ENCODE measurements at regions not wholly inside any gene's neighbourhood (a gene's known extent, or its start where the extent isn't known, plus 50 kb on each side); places are given as distances from the start of the nearest gene placed in this dataset.

DNA sequence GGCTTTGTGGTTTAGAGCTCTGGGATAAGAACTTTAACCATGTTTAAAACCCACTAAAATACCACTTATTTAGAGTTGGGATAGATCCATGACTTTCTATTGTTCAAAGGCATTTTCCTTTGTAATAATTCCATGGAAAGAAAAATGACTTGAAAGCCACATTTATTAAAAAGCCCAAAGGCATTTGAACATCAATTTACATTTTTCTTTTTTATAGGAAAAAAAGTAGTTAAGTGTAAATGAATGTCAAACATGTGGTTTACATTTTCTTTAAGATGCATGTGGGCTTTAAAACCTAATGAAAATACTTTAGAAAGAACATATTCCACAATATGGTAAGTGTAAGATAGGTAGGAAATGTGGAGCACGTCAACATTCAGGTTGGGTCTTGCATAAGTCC is 443.2 kb downstream of the TOX3 start:
- DNase-seq (ENCODE audit: low spot score) = no peak

DNA sequence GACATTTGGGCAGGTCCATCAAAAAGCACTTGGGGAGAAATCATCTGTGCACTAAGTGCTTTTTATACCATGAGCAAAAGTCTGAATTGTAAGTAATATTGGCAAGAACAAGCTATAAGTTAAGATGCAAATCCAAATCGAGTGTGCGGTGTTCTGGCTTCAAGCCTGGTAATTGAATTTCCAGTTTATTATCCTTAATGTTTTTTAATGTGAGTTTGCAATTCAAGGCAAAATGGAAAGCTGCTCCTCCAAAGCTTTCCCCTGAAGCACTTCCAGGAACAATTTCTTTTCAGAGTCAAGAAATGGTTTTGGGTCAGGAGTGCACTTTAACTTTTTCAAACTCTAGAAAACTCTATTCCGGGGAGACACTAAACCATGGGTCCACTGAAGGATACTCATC is 445.7 kb downstream of the TOX3 start:
- no peak for DNase-seq (ENCODE audit: low spot score)

DNA sequence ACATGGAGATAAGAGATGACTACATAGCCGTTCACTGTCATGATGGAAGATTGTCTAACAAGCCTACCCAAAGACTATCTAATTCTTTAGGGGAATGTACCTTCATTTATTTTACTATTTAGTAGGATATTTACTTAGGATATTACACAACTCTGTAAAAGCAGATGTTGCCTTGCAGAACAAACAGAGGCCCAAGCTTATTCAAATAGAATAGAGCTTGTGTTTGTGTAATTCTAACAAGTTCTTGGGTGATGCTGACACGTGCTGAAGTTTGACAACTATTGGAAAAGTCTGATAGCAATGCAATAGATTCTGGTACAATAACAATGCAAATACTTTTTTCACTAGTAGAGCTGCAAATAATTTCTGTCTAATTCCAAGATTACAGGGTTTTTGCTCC is 447.6 kb downstream of the TOX3 start:
- no peak for DNase-seq (ENCODE audit: low spot score)

DNA sequence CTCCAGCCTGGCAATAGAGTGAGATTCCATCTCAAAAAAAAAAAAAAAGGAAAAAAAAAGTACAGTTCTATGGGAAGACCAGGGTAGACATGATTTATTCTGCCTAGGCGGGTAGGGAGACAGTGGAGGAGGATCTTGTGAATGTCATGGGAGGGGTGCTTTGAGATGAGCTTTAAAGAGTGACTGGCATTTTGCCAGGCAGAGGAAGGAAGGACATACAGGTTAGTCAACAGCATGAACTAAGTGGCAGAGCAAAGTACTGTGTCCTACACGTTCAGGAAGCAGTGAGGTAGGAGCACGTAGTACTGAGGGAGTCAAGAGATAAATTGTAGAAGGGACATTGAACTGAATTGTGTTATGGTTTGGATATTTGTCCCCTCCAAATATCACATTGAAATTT is 451.5 kb downstream of the TOX3 start:
- DNase-seq (ENCODE audit: low spot score) = no peak

DNA sequence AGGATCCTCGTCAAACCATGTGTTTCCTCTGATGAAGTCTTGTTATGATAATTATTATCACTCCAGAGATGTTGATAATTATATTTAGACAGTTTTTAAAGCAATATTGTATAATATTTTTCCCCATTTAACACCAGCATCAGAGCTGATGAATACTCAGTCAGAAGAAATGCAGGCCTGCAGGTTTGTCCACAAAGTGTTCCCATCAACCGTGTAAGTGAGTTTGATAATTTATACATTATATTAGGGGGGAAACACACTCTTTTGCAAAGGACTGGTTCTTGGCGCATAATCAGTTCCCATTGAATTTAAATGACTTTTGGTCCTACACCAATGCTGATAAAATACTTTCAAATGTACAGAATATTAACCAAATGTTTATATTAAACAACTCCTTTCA is 454.8 kb downstream of the TOX3 start:
- no peak for DNase-seq (ENCODE audit: low spot score)

DNA sequence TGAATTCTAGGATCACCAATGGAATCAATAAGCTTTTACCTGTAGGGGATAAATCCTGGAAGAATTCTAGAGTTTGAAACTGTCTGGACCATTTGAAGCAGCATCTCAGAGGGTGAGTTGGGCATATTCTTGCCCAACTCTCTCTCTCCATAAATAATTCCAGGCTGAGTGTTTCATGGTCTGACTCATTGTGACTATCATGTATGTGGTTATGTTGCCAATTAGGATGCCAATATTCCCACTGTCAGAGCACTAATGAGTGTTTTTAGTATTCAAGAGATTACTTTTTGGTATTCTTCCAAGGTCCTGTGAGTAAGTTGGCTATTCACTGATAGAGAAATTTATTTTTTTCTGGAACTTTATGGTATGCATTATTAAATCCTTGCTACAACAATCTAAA is 456.9 kb downstream of the TOX3 start:
- no peak for DNase-seq (ENCODE audit: low spot score)

DNA sequence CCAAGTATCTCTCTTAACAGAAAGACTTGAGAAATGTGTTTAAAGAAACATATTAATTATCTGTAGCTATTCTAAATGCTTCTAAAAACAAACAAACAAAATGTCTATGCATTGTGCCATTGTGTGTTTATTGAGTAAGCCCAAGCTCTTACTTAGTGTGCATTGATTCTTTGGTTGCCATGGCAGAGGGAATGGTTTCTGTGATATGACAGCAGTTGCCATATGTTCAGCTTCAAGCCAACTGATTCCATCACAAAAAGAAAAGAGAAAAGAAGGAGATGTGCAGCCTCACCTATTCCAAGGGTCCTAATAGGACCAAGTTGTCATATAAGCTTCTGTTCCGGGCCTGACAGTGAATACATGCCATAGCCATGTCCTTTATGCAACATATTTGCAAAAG is 457.5 kb downstream of the TOX3 start:
- DNase-seq (ENCODE audit: low spot score) = no peak

DNA sequence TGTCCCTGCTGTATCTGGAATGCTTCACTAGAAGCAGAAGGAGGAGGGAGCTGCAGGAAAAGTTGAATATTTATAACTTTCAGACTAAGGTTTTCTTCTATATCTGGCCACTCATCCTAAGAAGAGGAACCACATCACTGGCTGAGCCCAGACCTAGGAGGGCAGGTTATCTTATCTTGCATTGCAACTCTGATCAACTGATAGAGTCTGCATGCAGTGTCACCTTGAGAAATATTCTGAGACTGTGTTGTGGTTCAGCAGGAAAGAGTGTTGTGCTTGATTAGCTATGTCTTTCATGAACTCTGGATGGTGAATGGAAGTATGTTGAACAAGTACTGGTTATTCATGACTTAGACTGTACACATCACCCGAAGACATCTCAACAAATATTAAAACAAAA is 460.0 kb downstream of the TOX3 start:
- DNase-seq (ENCODE audit: low spot score) = no peak

DNA sequence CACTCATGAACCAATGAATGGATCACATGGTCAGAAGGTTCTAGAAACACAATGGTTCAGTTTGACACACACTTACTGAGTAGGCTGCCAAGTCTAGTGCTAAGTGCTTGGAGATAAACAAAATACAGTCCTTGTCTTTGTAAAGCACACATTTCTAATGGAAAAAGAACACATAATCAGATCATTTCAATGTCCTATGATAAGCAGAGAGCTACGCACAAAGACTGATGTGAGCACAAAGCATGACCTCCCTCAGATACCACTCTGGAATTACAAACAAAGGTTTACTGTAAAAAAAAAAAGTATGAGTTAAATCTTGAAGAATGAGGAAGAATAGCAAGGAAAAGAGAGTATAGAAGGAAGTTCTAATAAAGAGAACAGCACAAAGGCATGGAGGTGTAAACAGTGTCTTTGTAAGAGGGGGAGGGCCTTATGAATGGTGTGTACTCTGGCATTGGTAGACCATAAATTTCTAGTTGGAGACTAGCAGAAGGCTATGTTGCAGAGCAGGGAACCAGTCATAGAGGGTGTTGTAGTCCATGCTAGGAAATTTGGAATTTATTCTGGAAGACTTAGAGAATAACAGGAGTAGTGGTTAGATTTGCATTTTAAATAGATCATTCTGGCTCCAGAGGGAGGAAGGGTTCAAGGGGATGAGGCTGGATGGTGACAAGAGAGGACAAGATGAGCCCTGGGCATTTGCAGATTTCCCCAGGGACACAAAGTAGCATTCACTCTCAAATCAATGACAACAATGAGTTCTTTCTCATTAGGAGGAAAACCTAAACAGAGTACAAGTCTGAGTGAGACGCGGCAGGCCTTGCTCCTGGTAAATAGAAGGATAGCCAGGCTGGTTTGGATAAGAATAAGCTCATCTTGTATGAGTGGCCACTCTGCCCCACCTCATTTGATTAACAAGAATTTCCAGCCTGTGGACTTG is 468.0 kb downstream of the TOX3 start:
- DNase-seq (ENCODE audit: low spot score) = no peak

DNA sequence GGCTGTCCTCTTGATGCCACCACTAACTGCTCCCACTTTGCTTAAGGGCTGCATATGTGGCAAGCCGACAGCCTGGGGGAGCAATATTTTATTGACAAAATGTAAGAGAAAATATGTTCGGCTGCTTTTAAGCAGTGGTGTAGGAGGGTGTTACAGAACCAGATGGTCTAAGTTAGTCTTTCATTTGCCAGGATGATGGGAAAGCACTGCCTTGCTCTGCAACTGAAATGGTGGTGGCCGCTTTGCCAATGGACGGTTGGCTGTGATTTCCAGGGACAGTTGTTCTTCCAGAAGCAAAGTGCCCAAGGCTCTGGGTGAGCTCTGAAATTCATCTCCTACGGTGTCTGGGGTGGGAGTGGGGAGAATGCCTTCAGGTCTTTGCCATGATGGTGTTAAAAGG is 469.3 kb downstream of the TOX3 start:
- no peak for DNase-seq (ENCODE audit: low spot score)

DNA sequence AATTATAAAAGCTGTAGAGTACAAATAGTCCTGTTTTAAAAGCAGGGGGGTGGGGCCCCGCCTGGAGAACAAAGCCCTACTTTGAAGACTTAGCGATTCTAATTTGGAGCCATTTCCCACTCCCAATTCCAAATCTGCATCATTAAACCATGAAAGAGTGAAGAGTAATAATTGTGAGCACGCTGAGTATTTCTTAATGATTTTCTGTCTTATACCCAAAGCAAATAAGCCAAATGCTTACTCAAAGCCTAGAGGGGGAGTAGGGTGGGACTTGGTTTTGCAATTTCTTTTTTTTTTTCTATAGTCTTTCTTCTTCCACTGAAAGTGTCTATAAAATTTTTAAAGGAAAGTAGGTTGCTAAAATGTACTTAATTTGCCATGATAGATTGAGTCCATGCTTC is 470.1 kb downstream of the TOX3 start:
- no peak for DNase-seq (ENCODE audit: low spot score)

DNA sequence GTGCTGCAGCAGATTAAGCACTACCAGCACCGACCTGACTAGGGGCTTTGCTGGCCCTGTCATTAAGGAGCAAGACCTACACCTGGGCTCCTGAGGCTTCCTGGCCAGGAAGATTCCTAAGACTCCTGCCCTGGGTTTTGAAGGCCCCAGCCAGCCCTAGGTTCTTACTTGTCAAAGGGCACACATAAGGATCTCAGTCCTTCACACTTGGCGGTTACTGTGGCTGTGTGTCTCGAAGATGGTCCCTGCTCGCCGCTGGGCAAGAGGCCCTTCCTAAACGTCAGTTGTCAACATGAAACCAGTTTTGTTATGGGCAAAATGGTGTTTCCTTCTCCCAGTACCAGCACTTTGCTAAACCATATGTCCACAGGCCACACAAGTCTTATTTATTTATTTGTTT is 470.6 kb downstream of the TOX3 start:
- no peak for DNase-seq (ENCODE audit: low spot score)

DNA sequence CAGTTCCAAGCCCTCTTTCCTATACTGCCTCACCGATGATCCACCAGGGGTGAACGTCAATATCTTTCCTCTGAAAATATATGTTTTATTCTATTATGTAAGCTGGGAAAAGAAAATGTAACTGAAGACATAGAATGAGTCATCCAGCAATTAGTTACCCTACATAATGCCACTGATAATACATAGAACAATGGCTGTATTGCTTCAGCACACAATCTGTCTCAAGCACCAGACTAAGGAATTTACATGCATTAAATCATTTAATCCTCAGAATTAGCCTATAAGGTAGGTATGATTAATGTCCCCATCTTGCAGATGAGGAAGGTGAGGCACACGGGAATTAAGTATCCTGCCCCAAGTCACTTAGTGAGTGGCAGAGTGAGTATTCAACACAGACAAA is 472.8 kb downstream of the TOX3 start:
- DNase-seq (ENCODE audit: low spot score) = peak; percentile 6

DNA sequence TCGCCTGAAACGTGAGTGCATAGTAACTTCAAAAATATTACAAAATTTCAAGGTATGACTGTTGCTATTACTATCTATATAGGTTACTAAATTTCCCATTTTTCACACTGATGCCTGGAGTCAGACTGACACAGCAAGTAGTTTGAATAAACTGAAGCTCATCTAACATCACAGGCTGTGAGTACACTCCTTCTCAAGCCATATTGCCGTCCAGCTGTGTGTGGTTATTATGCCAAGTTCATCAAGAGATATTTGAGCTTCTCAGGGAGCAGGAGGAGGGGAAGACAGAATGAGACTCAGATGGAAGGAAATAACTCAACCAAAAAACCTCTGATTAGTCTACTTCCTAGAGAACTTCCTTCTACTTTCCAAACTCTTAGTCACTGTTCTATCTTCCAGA is 473.9 kb downstream of the TOX3 start:
- no peak for DNase-seq (ENCODE audit: low spot score)

DNA sequence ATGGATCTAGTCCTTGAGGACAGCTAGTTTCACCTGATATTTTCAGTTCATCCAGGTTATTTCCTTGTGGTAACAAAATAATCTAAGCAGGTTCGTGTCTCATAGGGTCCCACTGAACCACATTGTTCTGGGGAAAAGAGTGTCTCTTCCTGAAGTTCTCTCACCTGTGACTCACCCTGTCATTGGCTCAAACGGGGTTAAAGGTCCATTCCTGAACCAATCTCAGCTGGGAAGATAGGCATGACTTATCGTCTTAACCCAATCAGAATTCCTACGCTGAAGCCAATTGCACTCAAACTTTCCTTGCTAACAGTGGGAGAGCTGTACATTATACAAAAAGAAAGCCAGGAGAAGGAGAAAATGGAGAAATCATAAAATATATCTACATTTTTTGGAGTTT is 475.8 kb downstream of the TOX3 start:
- DNase-seq (ENCODE audit: low spot score) = no peak

DNA sequence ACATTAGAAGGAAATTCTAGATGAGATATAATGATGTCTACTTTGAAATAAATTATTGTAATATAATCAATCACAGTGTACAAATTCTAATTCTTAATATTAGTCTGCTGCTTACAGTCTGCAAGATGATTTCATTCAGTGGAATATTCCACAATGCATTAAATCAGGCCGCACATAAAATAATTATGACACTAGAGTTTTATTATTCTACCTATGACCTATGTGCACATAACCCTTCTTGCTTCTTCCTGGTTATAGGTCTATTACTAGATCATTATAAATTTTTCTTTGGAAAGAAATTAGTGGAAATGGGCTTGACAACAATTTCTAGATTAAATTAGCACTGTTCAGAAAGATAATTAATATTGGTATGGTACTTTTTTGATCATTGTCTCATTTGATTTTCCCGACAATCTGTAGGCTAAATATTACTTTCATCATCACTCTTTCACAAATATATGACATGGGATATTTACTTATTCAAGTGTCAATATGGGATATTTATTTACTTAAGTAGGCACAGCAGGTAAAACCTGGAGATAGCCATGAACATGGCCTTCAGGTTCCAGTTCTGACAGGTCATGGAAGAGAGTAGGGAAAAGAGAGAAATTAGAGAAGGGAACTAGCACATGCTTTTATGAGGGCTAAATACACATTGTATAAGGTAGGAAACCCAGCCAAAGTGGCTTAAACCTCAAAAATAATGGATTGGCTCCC is 476.4 kb downstream of the TOX3 start:
- DNase-seq (ENCODE audit: low spot score) = no peak

DNA sequence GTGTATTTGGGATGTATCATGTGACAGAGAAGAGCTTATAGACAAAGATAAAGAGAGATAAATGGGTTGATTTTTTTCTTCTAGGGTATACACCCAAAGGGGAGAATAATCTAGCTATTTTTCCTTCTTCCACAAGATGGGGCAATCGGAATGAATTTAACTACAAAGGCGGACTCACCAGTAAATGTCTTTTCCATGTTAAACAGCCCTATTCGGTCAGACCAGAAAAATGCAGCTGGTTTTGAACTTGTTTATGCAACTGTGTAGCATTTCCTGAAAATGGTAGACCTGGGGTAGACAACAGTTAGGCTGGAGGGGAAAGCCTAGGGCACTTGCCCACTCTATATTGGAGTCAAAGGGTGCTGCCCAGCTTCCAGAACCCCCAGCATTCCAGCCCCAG is 477.1 kb downstream of the TOX3 start:
- peak; percentile 29 for DNase-seq (ENCODE audit: low spot score)

DNA sequence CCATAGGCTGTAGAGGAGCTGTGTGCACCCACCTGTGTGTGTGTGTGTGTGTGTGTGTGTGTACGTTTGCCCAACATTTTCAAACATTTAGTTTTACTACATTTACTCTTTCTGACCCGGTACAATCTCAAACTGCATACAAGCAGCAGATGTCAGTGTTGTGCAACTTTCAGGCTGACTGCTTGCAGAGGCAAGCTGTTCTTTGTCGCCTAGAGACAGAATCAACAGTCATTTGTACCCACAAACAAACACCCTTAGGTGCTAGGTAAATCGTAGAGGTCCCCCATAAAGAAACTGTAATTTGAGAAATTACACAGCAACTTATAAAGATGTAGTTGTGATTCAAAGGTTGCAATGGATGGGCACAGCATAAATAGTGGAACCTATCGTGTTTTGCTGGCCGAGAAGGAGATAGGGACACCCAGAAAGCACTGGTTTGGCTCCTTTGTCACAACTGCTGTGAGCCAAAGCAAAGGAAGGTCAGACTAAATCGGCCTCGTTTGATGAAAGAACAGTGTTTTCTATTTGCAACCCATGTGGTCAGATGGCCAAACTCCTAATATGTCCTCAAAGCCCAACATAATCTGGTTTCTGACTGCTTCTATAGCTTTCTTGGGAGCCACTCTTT is 478.4 kb downstream of the TOX3 start:
- DNase-seq (ENCODE audit: low spot score) = no peak

DNA sequence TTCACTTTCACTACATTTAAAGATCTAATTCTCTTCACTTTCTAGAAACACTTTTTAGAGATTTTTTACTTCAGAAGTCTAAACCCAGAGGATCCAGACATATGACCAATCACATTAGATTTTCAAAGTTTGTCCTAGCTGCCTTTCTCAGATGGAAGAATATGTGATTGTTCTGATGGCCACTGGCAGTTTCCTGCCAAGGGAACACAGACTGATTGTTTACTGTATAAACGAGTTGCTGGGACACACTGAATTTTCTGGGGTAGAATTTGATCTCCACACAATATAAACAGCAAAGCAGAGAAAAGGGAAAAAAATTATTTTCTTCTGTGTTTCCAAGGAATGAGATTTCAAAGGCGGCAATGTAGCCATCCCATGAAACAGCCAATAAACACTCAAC is 480.0 kb downstream of the TOX3 start:
- DNase-seq (ENCODE audit: low spot score) = peak; percentile 17

DNA sequence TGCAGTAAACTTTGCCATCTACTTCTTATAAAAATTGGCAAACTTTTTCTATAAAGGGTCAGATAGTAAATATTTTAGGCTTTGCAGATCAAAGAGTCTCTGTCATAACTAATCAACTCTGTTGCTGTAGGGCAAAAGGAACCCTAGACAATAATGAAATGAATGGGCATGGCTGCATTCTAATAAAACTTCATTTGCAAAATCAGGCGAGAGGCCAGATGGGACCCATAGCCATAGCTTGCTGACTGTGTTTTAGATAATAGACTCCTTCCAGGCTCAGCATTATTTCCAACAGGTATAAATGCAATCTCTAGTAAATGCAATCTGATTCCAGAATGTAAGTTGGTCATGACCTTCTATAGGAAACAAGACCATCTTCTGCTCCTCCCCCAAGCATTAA is 490.7 kb downstream of the TOX3 start:
- DNase-seq (ENCODE audit: low spot score) = no peak

DNA sequence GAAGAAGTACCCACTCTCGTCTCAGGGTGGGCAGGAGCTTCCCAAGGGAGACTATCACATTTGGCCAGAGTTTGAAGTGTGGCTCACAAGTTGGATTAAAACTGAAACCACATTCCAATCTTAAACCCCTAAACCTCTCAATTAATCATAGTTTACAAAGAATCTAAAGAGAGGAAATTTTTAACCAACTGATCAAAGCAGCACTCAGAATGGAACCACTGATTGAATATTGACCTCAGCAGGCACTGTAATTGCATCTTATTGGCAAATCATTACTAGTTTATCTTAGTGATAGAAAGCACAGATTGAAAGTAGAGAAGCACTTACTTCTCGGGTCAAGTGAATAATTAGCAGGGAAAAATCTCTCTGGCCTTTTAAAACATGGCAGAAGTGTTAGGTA is 491.6 kb downstream of the TOX3 start:
- no peak for DNase-seq (ENCODE audit: low spot score)

DNA sequence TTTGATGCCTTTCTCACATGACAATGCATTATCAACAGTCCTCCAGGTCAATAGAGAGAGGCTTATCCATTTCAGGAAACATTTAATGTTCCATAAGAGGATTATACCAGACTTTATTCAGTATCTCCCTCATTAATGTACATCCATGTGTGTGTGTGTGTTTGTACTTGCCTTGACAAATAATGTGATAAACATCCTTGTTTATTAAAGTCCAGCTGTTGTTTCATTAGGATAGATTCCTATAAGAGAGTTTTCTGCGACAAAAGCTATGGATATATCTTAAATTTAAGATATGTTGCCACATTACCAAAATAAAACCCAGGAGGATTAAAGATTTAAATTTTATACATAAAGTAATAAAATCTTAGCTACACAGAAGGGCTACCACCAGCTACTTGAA is 492.6 kb downstream of the TOX3 start:
- DNase-seq (ENCODE audit: low spot score) = no peak

DNA sequence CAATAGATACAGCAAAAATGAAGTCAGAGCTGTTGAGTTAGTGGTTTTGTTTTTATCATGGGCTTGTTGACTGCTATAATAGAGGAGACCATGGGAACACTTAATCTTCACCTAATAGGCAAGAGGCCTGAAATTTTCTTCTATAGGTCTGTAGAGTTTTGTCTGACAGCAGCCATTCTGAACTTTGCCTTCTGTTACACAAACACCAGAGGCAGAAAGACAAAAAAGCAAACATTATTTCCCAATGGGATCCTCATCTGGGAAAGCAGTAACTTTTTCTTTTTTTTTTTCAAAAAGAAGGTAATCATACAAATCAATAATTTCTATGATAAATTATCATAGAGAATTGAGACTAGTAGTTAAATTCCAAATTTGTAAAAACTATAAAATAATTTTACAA is 494.1 kb downstream of the TOX3 start:
- DNase-seq (ENCODE audit: low spot score) = no peak

All from COLO829 (cell line).